Natural killer cell (primary cell): ENCODE measurements at regions not wholly inside any gene's neighbourhood (a gene's known extent, or its start where the extent isn't known, plus 50 kb on each side); places are given as distances from the start of the nearest gene placed in this dataset.
"Not testable (repeated sequence)": the region's sequence is repeated elsewhere in the genome, so short reads cannot be mapped to it uniquely, and the experiment has no call there.

ENCODE experiments used
- ATAC-seq, 3 donors: fragments of 150-1000 bp in 2 of 3; fragments of 200-7000 bp in 1 of 3; cut with Tn5 transposase; 1 replicate in 1 of 3; 2 replicates in 2 of 3; pipeline ENCODE4 v1.10.0; 2021; ENCODE audit warnings: mild to moderate bottlenecking in 2 of 3, moderate library complexity in 2 of 3
- DNase-seq, 2 donors: peaks; one replicate each; pipeline versions ENCODE4 v3.0.0 to v3.0.0-alpha.2; 2013 to 2021; ENCODE audit warnings: mixed read lengths in 1 of 2
- H3K27ac ChIP-seq: one replicate; pipeline ENCODE4 v1.5.1; 2013; ENCODE audit warnings: mild to moderate bottlenecking, low read length
- H3K27me3 ChIP-seq: one replicate; pipeline ENCODE4 v1.6.1; 2013; ENCODE audit warnings: low read length; ENCODE audit not compliant: control insufficient read depth, insufficient read depth
- H3K36me3 ChIP-seq: one replicate; pipeline ENCODE4 v1.6.1; 2013; ENCODE audit warnings: low read length; ENCODE audit not compliant: control insufficient read depth, insufficient read depth
- H3K4me1 ChIP-seq: one replicate; pipeline ENCODE4 v1.6.1; 2013; ENCODE audit warnings: low read length; ENCODE audit not compliant: control insufficient read depth, insufficient read depth
- H3K4me3 ChIP-seq: one replicate; pipeline ENCODE4 v1.5.1; 2013; ENCODE audit warnings: low read length
- H3K9me3 ChIP-seq: one replicate; pipeline ENCODE4 v1.6.1; 2013; ENCODE audit warnings: low read length; ENCODE audit not compliant: control insufficient read depth, insufficient read depth
- H3K27ac Mint-ChIP-seq, 2 donors: one replicate each; pipeline ENCODE4 v1.8.0; 2022; ENCODE audit warnings: mild to moderate bottlenecking in 2 of 2, mixed read lengths in 2 of 2, moderate library complexity in 1 of 2
- H3K27me3 Mint-ChIP-seq, 2 donors: one replicate each; pipeline ENCODE4 v1.8.0; 2022; ENCODE audit warnings: low read depth in 2 of 2, mixed read lengths in 2 of 2
- H3K36me3 Mint-ChIP-seq: one replicate; pipeline ENCODE4 v1.8.0; 2022; ENCODE audit warnings: mixed read lengths
- H3K4me1 Mint-ChIP-seq, 2 donors: one replicate each; pipeline ENCODE4 v1.8.0; 2022; ENCODE audit warnings: mixed read lengths in 2 of 2
- H3K4me3 Mint-ChIP-seq: one replicate; pipeline ENCODE4 v1.8.0; 2022; ENCODE audit warnings: mild to moderate bottlenecking, moderate library complexity, mixed read lengths
- H3K9me3 Mint-ChIP-seq, 2 donors: one replicate each; pipeline ENCODE4 v1.8.0; 2022; ENCODE audit warnings: mixed read lengths in 2 of 2
- CTCF ChIP-seq: fragments of 200-600 bp; IDR thresholded peaks from one replicate; pipeline ENCODE4 v1.8.0; 2022; ENCODE audit warnings: antibody characterized with exemption
- WGBS: methylation state at CpG from one replicate; pipeline ENCODE4 v1.1.7; 2013; ENCODE audit warnings: missing lambda C conversion rate; ENCODE audit not compliant: insufficient coverage; 5-methylcytosine and 5-hydroxymethylcytosine counted together
- intact Hi-C: fragments of 100-400 bp; cut with micrococcal nuclease; formaldehyde crosslinking; loops from one replicate; pipeline ENCODE4 v1.14.2; 2022

- no peaks in the 10 kb centered on the region for H3K27me3 ChIP-seq
Measured at GRCh38 chr5:82967072-82967471, 110.1 kb downstream of the TMEM167A start.

GRCh38 chr5:82959466-82959865 lies 117.7 kb downstream of the TMEM167A start:
- Histone ChIP-seq H3K9me3 (no peaks in the 10 kb centered on the region), H3K27me3 (no peaks in the 10 kb centered on the region), H3K4me3 (no peak overlapping the region), H3K27ac (no peak overlapping the region), H3K36me3 (no peaks in the 10 kb centered on the region), H3K4me1 (no peaks in the 10 kb centered on the region)
- H3K4me3 Mint-ChIP-seq = no peak overlapping the region
- H3K4me1 Mint-ChIP-seq = no peaks in the 10 kb centered on the region
- no peak overlapping the region for H3K27ac Mint-ChIP-seq
- intact Hi-C loops = no loop called here
- H3K9me3 Mint-ChIP-seq = peaks cover 8 to 10% of the 10 kb centered on the region in 2 donors
- no peak for TF ChIP-seq CTCF
- no peaks in the 10 kb centered on the region for H3K27me3 Mint-ChIP-seq
- ATAC-seq = no peak
- WGBS = 100% methylated on average over 1 of the region's 1 CpG
- H3K36me3 Mint-ChIP-seq = peaks cover 8% of the 10 kb centered on the region
- no peak for DNase-seq

More at GRCh38 chr5:82967072-82967471, 110.1 kb downstream of the TMEM167A start:
- Histone ChIP-seq H3K4me1 (no peaks in the 10 kb centered on the region), H3K9me3 (no peaks in the 10 kb centered on the region), H3K36me3 (no peaks in the 10 kb centered on the region), H3K27ac (no peak overlapping the region), H3K4me3 (no peak overlapping the region)
- Mint-ChIP-seq H3K9me3 (peaks cover 0 to 2% of the 10 kb centered on the region in 2 donors), H3K4me1 (no peaks in the 10 kb centered on the region), H3K36me3 (no peaks in the 10 kb centered on the region), H3K4me3 (no peak overlapping the region), H3K27me3 (no peaks in the 10 kb centered on the region), H3K27ac (no peak overlapping the region)
- DNase-seq (no peak), ATAC-seq (no peak)
- TF ChIP-seq CTCF = no peak
- intact Hi-C loops = no loop called here

- peaks cover 8% of the 10 kb centered on the region for H3K36me3 Mint-ChIP-seq
- Histone ChIP-seq H3K27me3 (no peaks in the 10 kb centered on the region), H3K4me3 (no peak overlapping the region), H3K36me3 (no peaks in the 10 kb centered on the region), H3K27ac (no peak overlapping the region), H3K9me3 (no peaks in the 10 kb centered on the region), H3K4me1 (no peaks in the 10 kb centered on the region)
- ATAC-seq (no peak), DNase-seq (no peak)
- peaks cover 8 to 10% of the 10 kb centered on the region in 2 donors for H3K9me3 Mint-ChIP-seq
- intact Hi-C loops = no loop called here
- no peaks in the 10 kb centered on the region for H3K27me3 Mint-ChIP-seq
- TF ChIP-seq CTCF = no peak
- no peak overlapping the region for H3K4me3 Mint-ChIP-seq
- H3K27ac Mint-ChIP-seq = no peak overlapping the region
- no peaks in the 10 kb centered on the region for H3K4me1 Mint-ChIP-seq
Measured at GRCh38 chr5:82956600-82956999, 120.6 kb downstream of the TMEM167A start.

GRCh38 chr5:82952326-82952725 lies 124.9 kb downstream of the TMEM167A start:
- intact Hi-C loops = no loop called here
- no peaks in the 10 kb centered on the region for H3K27me3 Mint-ChIP-seq
- peaks cover 7 to 13% of the 10 kb centered on the region in 2 donors for H3K9me3 Mint-ChIP-seq
- Histone ChIP-seq H3K4me1 (no peaks in the 10 kb centered on the region), H3K4me3 (no peak overlapping the region), H3K27ac (no peak overlapping the region), H3K36me3 (no peaks in the 10 kb centered on the region), H3K27me3 (no peaks in the 10 kb centered on the region), H3K9me3 (no peaks in the 10 kb centered on the region)
- no peaks in the 10 kb centered on the region for H3K4me1 Mint-ChIP-seq
- DNase-seq (no peak), ATAC-seq (no peak)
- H3K4me3 Mint-ChIP-seq = no peak overlapping the region
- peaks cover 8% of the 10 kb centered on the region for H3K36me3 Mint-ChIP-seq
- no peak overlapping the region for H3K27ac Mint-ChIP-seq
- TF ChIP-seq CTCF = no peak
- no CpG with 5 or more reads among the region's 1 CpG for WGBS

- H3K9me3 Mint-ChIP-seq, H3K4me3 Mint-ChIP-seq, H3K4me1 ChIP-seq, H3K27me3 Mint-ChIP-seq, DNase-seq, H3K4me1 Mint-ChIP-seq, ATAC-seq, H3K9me3 ChIP-seq, H3K36me3 Mint-ChIP-seq, intact Hi-C loops, H3K4me3 ChIP-seq, H3K27me3 ChIP-seq, H3K27ac Mint-ChIP-seq, H3K27ac ChIP-seq, H3K36me3 ChIP-seq: not testable (repeated sequence)
- WGBS = 92% methylated on average over 8 of the region's 8 CpGs
Measured at GRCh38 chr5:82944267-82944666, 132.9 kb downstream of the TMEM167A start.
